H1 (cell line): ENCODE measurements at regions not wholly inside any gene's neighbourhood (a gene's known extent, or its start where the extent isn't known, plus 50 kb on each side); places are given as distances from the start of the nearest gene placed in this dataset.

Experiments used
- CTCF ChIA-PET: fragments of 300-600 bp; sonication (Branson Sonifier 250); formaldehyde crosslinking; loops from one replicate; lab custom pipeline; 2021; ENCODE audit not compliant: partially characterized antibody; lab: Charles Lee
- POLR2A ChIA-PET: fragments of 300-600 bp; sonication (Branson Sonifier 250); formaldehyde crosslinking; loops from one replicate; lab custom pipeline; 2021; ENCODE audit warnings: inconsistent platforms; ENCODE audit not compliant: partially characterized antibody; lab: Charles Lee
- DNase-seq, 2 experiments: peaks; one replicate each; pipeline versions ENCODE4 v3.0.0 to v3.0.0-alpha.2; 2010 to 2022; ENCODE audit warnings: low spot score in 2 of 2, low read depth in 1 of 2, mixed read lengths in 1 of 2
- FAIRE-seq: peaks from 2 replicates; lab custom pipeline; 2011; peaks lifted over from hg19 to GRCh38; lab: Jason Lieb, UNC
- H2AFZ ChIP-seq: 2 replicates; pipeline ENCODE4 v1.8.1; 2012; ENCODE audit warnings: low read length, inconsistent platforms
- H2AK5ac ChIP-seq: 2 replicates; pipeline ENCODE4 v1.6.1; 2013; ENCODE audit warnings: low read depth, low read length
- H2BK120ac ChIP-seq: replicated peaks from 2 replicates; pipeline ENCODE3; 2013; ENCODE audit warnings: low read depth, low read length, inconsistent platforms
- H2BK12ac ChIP-seq: 2 replicates; pipeline ENCODE4 v1.6.1; 2013; ENCODE audit warnings: low read depth, low read length
- H2BK15ac ChIP-seq: 2 replicates; pipeline ENCODE4 v1.6.1; 2013; ENCODE audit warnings: low read length
- H2BK20ac ChIP-seq: 2 replicates; pipeline ENCODE4 v1.6.1; 2013; ENCODE audit warnings: low read length
- H2BK5ac ChIP-seq: 2 replicates; pipeline ENCODE4 v1.6.1; 2013; ENCODE audit warnings: low read depth, low read length
- H3K14ac ChIP-seq: 2 replicates; pipeline ENCODE4 v1.6.1; 2013; ENCODE audit warnings: inconsistent platforms; ENCODE audit not compliant: insufficient read length
- H3K18ac ChIP-seq: 2 replicates; pipeline ENCODE4 v1.6.1; 2013; ENCODE audit warnings: low read length; ENCODE audit errors: extremely low read depth
- H3K23ac ChIP-seq: 2 replicates; pipeline ENCODE4 v1.6.1; 2013; ENCODE audit warnings: inconsistent platforms; ENCODE audit not compliant: insufficient read length
- H3K23me2 ChIP-seq: 2 replicates; pipeline ENCODE4 v1.6.1; 2013; ENCODE audit warnings: low read depth, low read length
- H3K27ac ChIP-seq: 2 replicates; pipeline ENCODE4 v1.6.1; 2011; ENCODE audit warnings: low read depth, low read length, inconsistent platforms
- H3K27me3 ChIP-seq, 4 experiments: replicated peaks in 1 of 4; 1 replicate in 1 of 4; 2 replicates in 3 of 4; pipeline versions ENCODE4 v1.6.1 to v1.8.1; 2011 to 2013; ENCODE audit warnings: low read length in 3 of 4, mild to moderate bottlenecking in 3 of 4, inconsistent platforms in 2 of 4, mixed read lengths in 2 of 4, moderate library complexity in 1 of 4; ENCODE audit not compliant: control insufficient read depth in 3 of 4, insufficient read depth in 3 of 4; ENCODE audit errors: extremely low read depth in 1 of 4
- H3K36me3 ChIP-seq, 4 experiments: 2 replicates each; pipeline versions ENCODE4 v1.6.1 to v1.8.1; 2011 to 2013; ENCODE audit warnings: mild to moderate bottlenecking in 4 of 4, low read length in 3 of 4, moderate library complexity in 2 of 4, control low read depth in 1 of 4, inconsistent platforms in 1 of 4; ENCODE audit not compliant: insufficient read depth in 4 of 4, control insufficient read depth in 2 of 4
- H3K4ac ChIP-seq: replicated peaks from 2 replicates; pipeline ENCODE3; 2013; ENCODE audit warnings: low read length, low read depth, mixed read lengths, inconsistent platforms; ENCODE audit not compliant: insufficient read length
- H3K4me1 ChIP-seq, 4 experiments: replicated peaks in 1 of 4; 1 replicate in 1 of 4; 2 replicates in 3 of 4; pipeline versions ENCODE4 v1.6.1 to v1.8.1; 2011 to 2013; ENCODE audit warnings: low read length in 3 of 4, inconsistent platforms in 2 of 4, mixed read lengths in 1 of 4; ENCODE audit not compliant: insufficient read depth in 4 of 4, control insufficient read depth in 3 of 4
- H3K4me2 ChIP-seq, 2 experiments: 2 replicates each; pipeline versions ENCODE4 v1.6.1 to v1.8.1; 2011 to 2013; ENCODE audit warnings: low read depth in 2 of 2, low read length in 2 of 2, control low read depth in 1 of 2, inconsistent platforms in 1 of 2, mild to moderate bottlenecking in 1 of 2; ENCODE audit not compliant: insufficient read depth in 1 of 2
- H3K4me3 ChIP-seq, 4 experiments: fragments of 200-600, 300-600 bp in 1 of 4; sonication (generic), shearing (Covaris generic), sonication (Bioruptor Twin) in 1 of 4; 2 replicates each; pipeline versions ENCODE4 v1.5.1 to v1.8.1; 2011 to 2016; ENCODE audit warnings: low read length in 4 of 4, low read depth in 3 of 4, control low read depth in 2 of 4, inconsistent platforms in 2 of 4, mild to moderate bottlenecking in 2 of 4, mixed read lengths in 1 of 4, moderate library complexity in 1 of 4; ENCODE audit not compliant: insufficient read depth in 2 of 4; ENCODE audit errors: extremely low read depth in 1 of 4
- H3K56ac ChIP-seq: replicated peaks from 2 replicates; pipeline ENCODE3; 2013; ENCODE audit warnings: low read depth, mild to moderate bottlenecking, mixed read lengths, low read length, inconsistent platforms; ENCODE audit not compliant: insufficient read length
- H3K79me1 ChIP-seq: 2 replicates; pipeline ENCODE4 v1.6.1; 2013; ENCODE audit warnings: low read depth, low read length, control low read depth
- H3K79me2 ChIP-seq, 2 experiments: 2 replicates each; pipeline versions ENCODE4 v1.6.1 to v1.8.1; 2012 to 2013; ENCODE audit warnings: low read length in 2 of 2, mild to moderate bottlenecking in 2 of 2, inconsistent platforms in 1 of 2; ENCODE audit not compliant: insufficient read depth in 2 of 2, control insufficient read depth in 1 of 2
- H3K9ac ChIP-seq, 4 experiments: replicated peaks in 1 of 4; 1 replicate in 1 of 4; 2 replicates in 3 of 4; pipeline versions ENCODE4 v1.6.1 to v1.8.1; 2011 to 2013; ENCODE audit warnings: low read depth in 3 of 4, low read length in 3 of 4, control low read depth in 2 of 4, mild to moderate bottlenecking in 2 of 4, moderate library complexity in 2 of 4, inconsistent platforms in 1 of 4; ENCODE audit errors: extremely low read depth in 1 of 4
- H3K9me3 ChIP-seq, 2 experiments: 2 replicates each; pipeline versions ENCODE4 v1.6.1 to v1.8.1; 2012 to 2013; ENCODE audit warnings: mild to moderate bottlenecking in 2 of 2, moderate library complexity in 2 of 2, control low read depth in 1 of 2, inconsistent platforms in 1 of 2, low read depth in 1 of 2, low read length in 1 of 2, mixed read lengths in 1 of 2; ENCODE audit not compliant: insufficient read depth in 2 of 2
- H4K20me1 ChIP-seq, 2 experiments: replicated peaks in 1 of 2; 2 replicates each; pipeline versions ENCODE3 to v1.8.1; 2011 to 2013; ENCODE audit warnings: inconsistent platforms in 2 of 2, low read length in 2 of 2, mild to moderate bottlenecking in 1 of 2; ENCODE audit not compliant: insufficient read depth in 2 of 2, control insufficient read depth in 1 of 2
- H4K5ac ChIP-seq: 2 replicates; pipeline ENCODE4 v1.6.1; 2013; ENCODE audit warnings: low read length, low read depth, mixed read lengths, inconsistent platforms; ENCODE audit not compliant: insufficient read length
- H4K8ac ChIP-seq: 2 replicates; pipeline ENCODE4 v1.8.0; 2013; ENCODE audit warnings: mild to moderate bottlenecking, moderate library complexity, low read length, inconsistent platforms; ENCODE audit not compliant: insufficient read depth; ENCODE audit errors: extremely low read depth
- H4K91ac ChIP-seq: replicated peaks from 2 replicates; pipeline ENCODE3; 2013; ENCODE audit warnings: low read length, mixed read lengths, inconsistent platforms; ENCODE audit not compliant: insufficient read length
- CBX5 ChIP-seq: fragments of 300-800, 300-1000 bp; sonication (generic); IDR thresholded peaks from 2 replicates; pipeline ENCODE4 v1.7.1; 2016; ENCODE audit warnings: antibody characterized with exemption, low read length, low read depth
- RAD21 ChIP-seq, 2 experiments: IDR thresholded peaks in 1 of 2; conservative IDR thresholded peaks in 1 of 2; 2 replicates each; pipeline ENCODE4 v1.6.1; 2011; ENCODE audit warnings: low read depth in 2 of 2, low read length in 2 of 2, improper control_type of control experiment in 1 of 2, inconsistent platforms in 1 of 2, mild to moderate bottlenecking in 1 of 2, moderate library complexity in 1 of 2
- SP1 ChIP-seq: IDR thresholded peaks from 2 replicates; pipeline ENCODE4 v1.6.1; 2011; ENCODE audit warnings: low read depth, low read length
- TEAD4 ChIP-seq: IDR thresholded peaks from 2 replicates; pipeline ENCODE4 v1.6.1; 2012; ENCODE audit warnings: low read depth, low read length, inconsistent platforms, mixed read lengths
- WGBS, 2 experiments: shearing (Covaris generic) in 1 of 2; methylation state at CpG; one replicate each; pipeline versions ENCODE4 v1.1.6 to v1.1.7; 2013 to 2015; ENCODE audit warnings: low lambda C conversion rate in 2 of 2, mixed read lengths in 2 of 2, inconsistent platforms in 1 of 2, low coverage in 1 of 2, missing lambda C conversion rate in 1 of 2; ENCODE audit not compliant: insufficient replicate concordance in 2 of 2, insufficient coverage in 1 of 2, insufficient read length in 1 of 2; ENCODE audit errors: extremely low coverage in 1 of 2, missing lambda C conversion rate in 1 of 2; 5-methylcytosine and 5-hydroxymethylcytosine counted together
- TF ChIP-seq, protein P1 (sequence below), 3 experiments: IDR thresholded peaks; 1 replicate in 2 of 3; 2 replicates in 1 of 3; pipeline versions ENCODE4 v1.5.1 to v1.6.1; 2011; ENCODE audit warnings: low read length in 3 of 3, mild to moderate bottlenecking in 3 of 3, inconsistent platforms in 2 of 3, low read depth in 1 of 3, moderate library complexity in 1 of 3; ENCODE audit not compliant: insufficient read depth in 1 of 3; ENCODE audit errors: control extremely low read depth in 1 of 3

DNA sequence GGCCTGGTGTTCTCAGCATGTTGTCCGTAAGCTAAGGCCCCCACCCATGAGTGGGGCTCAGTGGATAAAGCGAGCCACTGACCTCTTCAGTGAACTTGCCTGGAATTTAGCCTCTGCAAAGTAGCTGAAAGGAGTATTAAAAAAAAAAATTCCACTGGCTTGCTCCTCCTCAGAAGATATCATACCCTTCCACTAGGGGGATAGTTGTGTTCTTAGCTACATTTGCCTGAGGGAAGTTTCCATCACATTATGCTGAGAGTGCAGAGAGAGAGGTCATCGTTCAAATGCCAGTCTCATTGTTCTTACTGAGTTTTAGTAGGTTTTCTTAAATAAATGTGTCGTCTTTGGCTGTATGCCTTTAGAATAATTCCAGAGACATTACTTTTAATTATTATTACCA, 879.7 kb downstream of the JRKL start:
- Histone ChIP-seq H2BK15ac (no peak overlapping the region), H3K27me3 (no peaks in the 10 kb centered on the region), H3K4me3 (no peak overlapping the region), H2BK120ac (no peak overlapping the region), H3K14ac (no peak overlapping the region), H3K36me3 (no peaks in the 10 kb centered on the region), H2BK20ac (no peak overlapping the region), H3K4me1 (no peaks in the 10 kb centered on the region), H3K79me2 (no peaks in the 10 kb centered on the region), H2BK12ac (no peak overlapping the region), H2AK5ac (no peak overlapping the region), H3K18ac (no peak overlapping the region), H3K9me3 (no peaks in the 10 kb centered on the region), H3K27ac (no peak overlapping the region), H3K56ac (no peak overlapping the region), H4K91ac (no peak overlapping the region), H2BK5ac (no peak overlapping the region), H4K5ac (no peak overlapping the region), H4K8ac (no peak overlapping the region), H3K23me2 (no peaks in the 10 kb centered on the region)
- DNase-seq (peak in 1 of 2 experiments; percentile 3), FAIRE-seq (no peak)
- WGBS, 2 experiments, result 59% methylated on average over 4 of the region's 4 CpGs; no CpG with 5 or more reads in 1 of the 2 experiments
- CTCF ChIA-PET, result interaction anchor here (0.6 to 1.7 kb wide), 15 partner anchors 9 to 1110 kb away, joined by 3 to 5 read pairs (median 3); no protein-coding TSS in a partner anchor
- TF ChIP-seq CBX5 (no peak), RAD21 (IDR thresholded peaks at IDR 0.05 in 1 of 2, conservative IDR thresholded peaks at IDR 0.05 in 1 of 2; ENCODE audit: low read depth in 2 of 2, low read length in 2 of 2) (peak; percentile 59 to 65), SP1 (no peak), TEAD4 (peak; percentile 56)
- TF ChIP-seq, protein P1, sequence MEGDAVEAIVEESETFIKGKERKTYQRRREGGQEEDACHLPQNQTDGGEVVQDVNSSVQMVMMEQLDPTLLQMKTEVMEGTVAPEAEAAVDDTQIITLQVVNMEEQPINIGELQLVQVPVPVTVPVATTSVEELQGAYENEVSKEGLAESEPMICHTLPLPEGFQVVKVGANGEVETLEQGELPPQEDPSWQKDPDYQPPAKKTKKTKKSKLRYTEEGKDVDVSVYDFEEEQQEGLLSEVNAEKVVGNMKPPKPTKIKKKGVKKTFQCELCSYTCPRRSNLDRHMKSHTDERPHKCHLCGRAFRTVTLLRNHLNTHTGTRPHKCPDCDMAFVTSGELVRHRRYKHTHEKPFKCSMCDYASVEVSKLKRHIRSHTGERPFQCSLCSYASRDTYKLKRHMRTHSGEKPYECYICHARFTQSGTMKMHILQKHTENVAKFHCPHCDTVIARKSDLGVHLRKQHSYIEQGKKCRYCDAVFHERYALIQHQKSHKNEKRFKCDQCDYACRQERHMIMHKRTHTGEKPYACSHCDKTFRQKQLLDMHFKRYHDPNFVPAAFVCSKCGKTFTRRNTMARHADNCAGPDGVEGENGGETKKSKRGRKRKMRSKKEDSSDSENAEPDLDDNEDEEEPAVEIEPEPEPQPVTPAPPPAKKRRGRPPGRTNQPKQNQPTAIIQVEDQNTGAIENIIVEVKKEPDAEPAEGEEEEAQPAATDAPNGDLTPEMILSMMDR (IDR thresholded peaks at IDR 0.05; ENCODE audit: control extremely low read depth in 1 of 3, insufficient read depth in 1 of 3, low read depth in 1 of 3, low read length in 3 of 3), result peak in 2 of 3 experiments; percentile 37 to 58; a peak in 2 of 4 replicates
- TF ChIP-seq, all 59 proteins: peak for 3
- POLR2A ChIA-PET, result no interaction called here
- H3K79me1 ChIP-seq, result no peaks in the 10 kb centered on the region
- H3K4me2 ChIP-seq, result no peak overlapping the region
- H3K4ac ChIP-seq, result no peak overlapping the region
- no peak overlapping the region for H3K9ac ChIP-seq
- no peak overlapping the region for H3K23ac ChIP-seq
- H4K20me1 ChIP-seq, result no peaks in the 10 kb centered on the region
- peak overlapping the region; percentile 67; the same call in 1 of the 2 replicates for H2AFZ ChIP-seq
